Memory B cell (primary cell): ENCODE measurements at regions not wholly inside any gene's neighbourhood (a gene's known extent, or its start where the extent isn't known, plus 50 kb on each side); places are given as distances from the start of the nearest gene placed in this dataset.
"Not testable (repeated sequence)": the region's sequence is repeated elsewhere in the genome, so short reads cannot be mapped to it uniquely, and the experiment has no call there.

Experiments used
- ATAC-seq: fragments of 150-1000 bp; cut with Tn5 transposase; 2 replicates; pipeline ENCODE4 v1.10.0; 2021; ENCODE audit warnings: low read depth, mild to moderate bottlenecking, moderate library complexity
- DNase-seq, 2 donors: peaks; one replicate each; pipeline ENCODE4 v3.0.0; 2022; ENCODE audit warnings: low spot score in 2 of 2
- H3K27ac Mint-ChIP-seq: one replicate; pipeline ENCODE4 v1.8.0; 2022; ENCODE audit warnings: mild to moderate bottlenecking, moderate library complexity, mixed read lengths
- H3K27me3 Mint-ChIP-seq: one replicate; pipeline ENCODE4 v1.8.0; 2022; ENCODE audit warnings: mixed read lengths
- H3K36me3 Mint-ChIP-seq: one replicate; pipeline ENCODE4 v1.8.0; 2022; ENCODE audit warnings: mild to moderate bottlenecking, mixed read lengths
- H3K4me1 Mint-ChIP-seq: one replicate; pipeline ENCODE4 v1.8.0; 2022; ENCODE audit warnings: mixed read lengths
- H3K4me3 Mint-ChIP-seq: one replicate; pipeline ENCODE4 v1.8.0; 2022; ENCODE audit warnings: mild to moderate bottlenecking, moderate library complexity, mixed read lengths
- H3K9me3 Mint-ChIP-seq: one replicate; pipeline ENCODE4 v1.8.0; 2022; ENCODE audit warnings: mixed read lengths

DNA sequence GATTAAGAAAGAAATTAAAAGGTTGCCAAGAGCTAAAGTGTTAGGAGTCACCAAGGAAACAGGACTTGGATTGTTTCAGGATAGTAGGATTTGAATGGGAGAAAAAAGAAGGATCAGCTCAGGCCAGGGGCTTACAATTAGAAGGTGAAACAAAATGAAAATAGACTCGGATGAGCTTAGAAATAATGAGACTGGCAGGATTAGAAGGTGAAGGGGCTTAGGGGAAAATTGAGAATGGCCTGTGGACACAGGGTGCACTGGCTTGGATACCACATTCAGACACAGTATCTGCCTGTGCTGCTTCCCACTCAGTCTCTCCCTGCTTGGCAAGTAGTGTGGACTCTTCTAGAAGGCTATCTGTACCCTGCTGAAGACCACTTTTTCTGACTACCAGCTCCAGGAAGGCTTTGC is 206.1 kb upstream of the ATP10A start:
- no peak overlapping the region for H3K4me3 Mint-ChIP-seq
- no peak overlapping the region for H3K27ac Mint-ChIP-seq
- H3K9me3 Mint-ChIP-seq = no peaks in the 10 kb centered on the region
- H3K36me3 Mint-ChIP-seq = no peaks in the 10 kb centered on the region
- no peaks in the 10 kb centered on the region for H3K4me1 Mint-ChIP-seq
- DNase-seq (no peak), ATAC-seq (no peak)
- H3K27me3 Mint-ChIP-seq = peaks cover 18% of the 10 kb centered on the region

- DNase-seq (no peak), ATAC-seq (no peak)
- H3K9me3 Mint-ChIP-seq = no peaks in the 10 kb centered on the region
- H3K4me1 Mint-ChIP-seq = no peaks in the 10 kb centered on the region
- no peaks in the 10 kb centered on the region for H3K36me3 Mint-ChIP-seq
- no peak overlapping the region for H3K27ac Mint-ChIP-seq
- H3K27me3 Mint-ChIP-seq = peaks cover 7% of the 10 kb centered on the region
- H3K4me3 Mint-ChIP-seq = no peak overlapping the region
These were observed 203.8 kb upstream of the ATP10A start for GRCh38 chr15:26066896-26067295.

GRCh38 chr15:26065723-26066122 is 202.6 kb upstream of the ATP10A start:
- Mint-ChIP-seq H3K27me3 (peaks cover 4% of the 10 kb centered on the region), H3K27ac (no peak overlapping the region), H3K4me3 (no peak overlapping the region), H3K9me3 (no peaks in the 10 kb centered on the region), H3K36me3 (no peaks in the 10 kb centered on the region), H3K4me1 (no peaks in the 10 kb centered on the region)
- ATAC-seq (no peak), DNase-seq (no peak)

DNA sequence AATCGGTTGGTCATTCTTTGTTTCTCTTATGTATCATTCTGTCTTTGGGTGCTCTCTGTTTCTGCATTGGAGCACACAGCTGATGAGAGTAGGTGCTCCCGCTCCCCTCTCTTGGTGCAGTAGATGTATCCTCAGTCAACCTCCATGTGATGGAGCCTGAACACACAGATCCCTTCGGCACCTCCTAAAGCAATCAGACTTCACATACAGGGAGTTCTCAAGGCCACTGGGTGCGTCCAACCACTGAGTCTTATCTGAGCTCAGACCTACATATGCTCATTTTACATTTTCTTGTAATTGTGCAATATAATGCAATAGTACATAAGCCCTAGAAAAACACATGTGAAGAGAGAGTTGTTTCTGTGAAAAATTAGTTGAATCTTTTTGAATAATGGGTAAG is 198.1 kb upstream of the ATP10A start:
- Mint-ChIP-seq H3K36me3 (peaks cover 2% of the 10 kb centered on the region), H3K27ac (no peak overlapping the region), H3K9me3 (peaks cover 4% of the 10 kb centered on the region)

DNA sequence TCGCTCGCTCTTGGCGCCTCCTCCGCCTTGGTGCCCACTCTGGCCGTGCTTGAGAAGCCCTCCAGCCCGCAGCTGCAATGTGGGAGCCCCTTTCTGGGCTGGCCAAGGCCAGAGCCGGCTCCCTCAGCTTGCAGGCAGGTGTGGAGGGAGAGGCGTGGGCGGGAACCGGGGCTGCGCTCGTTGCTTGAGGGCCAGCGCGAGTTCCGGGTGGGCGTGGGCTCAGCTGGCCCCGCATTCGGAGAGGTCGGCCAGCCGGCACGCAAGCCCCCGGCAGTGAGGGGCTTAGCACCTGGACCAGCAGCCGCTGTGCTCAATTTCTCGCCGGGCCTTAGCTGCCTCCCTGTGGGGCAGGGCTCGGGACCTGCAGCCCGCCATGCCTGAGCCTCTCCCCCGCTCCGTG is 193.6 kb upstream of the ATP10A start:
- H3K4me3 Mint-ChIP-seq, H3K27ac Mint-ChIP-seq, H3K36me3 Mint-ChIP-seq, H3K27me3 Mint-ChIP-seq, DNase-seq, H3K4me1 Mint-ChIP-seq, ATAC-seq, H3K9me3 Mint-ChIP-seq: not testable (repeated sequence)

More for the DNA sequence above, 198.1 kb upstream of the ATP10A start:
- DNase-seq (no peak), ATAC-seq (no peak)
- Mint-ChIP-seq H3K4me3 (no peak overlapping the region), H3K27me3 (peaks cover 1% of the 10 kb centered on the region), H3K4me1 (no peaks in the 10 kb centered on the region)

DNA sequence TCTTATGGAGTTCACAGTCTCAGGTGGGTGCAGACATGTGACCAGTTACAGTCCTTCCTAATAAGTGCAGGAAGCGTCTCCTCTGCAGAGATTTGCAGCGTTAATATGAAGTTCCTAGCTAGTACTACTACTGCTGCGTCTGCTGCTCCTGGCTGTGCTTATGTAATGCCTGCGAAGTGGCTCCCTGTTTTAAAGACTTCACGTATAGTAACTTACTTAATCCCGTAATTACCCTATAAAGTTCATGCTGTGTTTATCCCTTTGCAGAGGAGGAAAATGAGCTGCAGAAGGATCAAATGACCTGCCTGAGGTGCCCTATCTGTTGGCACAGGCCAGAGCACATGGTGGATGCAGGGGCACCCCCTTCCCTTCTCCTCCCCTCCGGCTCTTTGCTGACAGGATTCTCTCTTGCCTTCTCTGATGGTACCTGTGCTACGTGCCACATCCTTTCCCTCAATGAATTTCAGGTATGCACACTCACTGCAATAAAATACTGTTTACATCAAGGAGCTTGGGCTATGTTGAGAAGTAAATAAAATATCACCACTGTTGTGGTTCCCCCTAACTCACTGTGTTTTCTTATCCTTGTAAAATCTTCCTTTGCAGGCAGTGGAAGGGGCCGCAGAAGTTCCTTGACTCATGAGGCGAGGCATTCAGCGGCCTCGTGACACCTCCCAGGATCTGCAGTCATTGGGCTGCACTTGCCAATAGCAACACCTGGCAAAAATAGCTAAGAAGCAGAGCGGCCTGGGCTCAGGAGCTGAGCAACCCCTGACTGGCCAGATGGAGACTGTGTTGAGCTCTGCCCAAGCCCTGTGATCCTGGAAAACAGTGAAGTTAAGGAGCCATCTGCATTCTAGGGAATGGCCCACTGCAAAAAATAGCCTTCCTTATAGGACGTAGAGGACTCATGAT is 188.9 kb upstream of the ATP10A start:
- no peak for DNase-seq
- no peaks in the 10 kb centered on the region for H3K36me3 Mint-ChIP-seq

GRCh38 chr15:26050984-26051383 is 187.9 kb upstream of the ATP10A start:
- Mint-ChIP-seq H3K4me3 (no peak overlapping the region), H3K27me3 (peaks cover 9% of the 10 kb centered on the region), H3K36me3 (no peaks in the 10 kb centered on the region), H3K27ac (no peak overlapping the region), H3K9me3 (no peaks in the 10 kb centered on the region), H3K4me1 (no peaks in the 10 kb centered on the region)
- no peak for DNase-seq
- ATAC-seq = no peak

More for the DNA sequence above, 188.9 kb upstream of the ATP10A start:
- no peak overlapping the region for H3K4me3 Mint-ChIP-seq
- H3K27me3 Mint-ChIP-seq = peaks cover 9% of the 10 kb centered on the region
- no peaks in the 10 kb centered on the region for H3K4me1 Mint-ChIP-seq
- no peaks in the 10 kb centered on the region for H3K9me3 Mint-ChIP-seq
- H3K27ac Mint-ChIP-seq = no peak overlapping the region
- no peak for ATAC-seq

- no peak overlapping the region for H3K27ac Mint-ChIP-seq
- no peaks in the 10 kb centered on the region for H3K9me3 Mint-ChIP-seq
- no peaks in the 10 kb centered on the region for H3K4me1 Mint-ChIP-seq
- ATAC-seq (no peak), DNase-seq (no peak)
- H3K4me3 Mint-ChIP-seq = no peak overlapping the region
- H3K36me3 Mint-ChIP-seq = no peaks in the 10 kb centered on the region
- peaks cover 9% of the 10 kb centered on the region for H3K27me3 Mint-ChIP-seq
These were observed 187.0 kb upstream of the ATP10A start for GRCh38 chr15:26049900-26050657.

DNA sequence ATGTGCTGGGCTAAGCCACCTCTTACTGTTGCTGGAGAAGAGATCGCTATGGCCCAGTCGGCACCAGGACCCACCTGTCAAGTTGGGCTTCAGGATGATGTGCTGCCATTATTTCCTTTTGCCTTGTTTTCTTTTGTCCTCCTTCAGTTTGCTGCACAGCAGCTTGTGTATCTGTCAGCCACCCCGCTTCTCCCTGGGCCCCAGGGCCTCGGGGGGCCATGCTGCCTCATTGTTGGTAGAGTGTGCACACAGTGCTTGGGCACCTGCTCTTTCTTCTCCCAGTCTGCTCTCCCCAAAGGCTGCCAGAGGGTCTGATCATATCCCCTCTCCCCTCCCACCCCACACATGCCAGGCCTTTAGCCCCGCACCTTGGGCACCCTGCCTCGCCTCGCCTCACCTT is 185.5 kb upstream of the ATP10A start:
- peaks cover 9% of the 10 kb centered on the region for H3K27me3 Mint-ChIP-seq
- ATAC-seq (no peak), DNase-seq (no peak)
- no peaks in the 10 kb centered on the region for H3K9me3 Mint-ChIP-seq
- no peaks in the 10 kb centered on the region for H3K4me1 Mint-ChIP-seq
- H3K4me3 Mint-ChIP-seq = no peak overlapping the region
- H3K27ac Mint-ChIP-seq = no peak overlapping the region
- no peaks in the 10 kb centered on the region for H3K36me3 Mint-ChIP-seq

GRCh38 chr15:26045516-26045915 is 182.4 kb upstream of the ATP10A start:
- H3K4me3 Mint-ChIP-seq = no peak overlapping the region
- no peak for DNase-seq

GRCh38 chr15:26043018-26043417 is 179.9 kb upstream of the ATP10A start:
- H3K4me3 Mint-ChIP-seq = no peak overlapping the region
- H3K36me3 Mint-ChIP-seq = no peaks in the 10 kb centered on the region
- H3K27ac Mint-ChIP-seq = no peak overlapping the region
- no peaks in the 10 kb centered on the region for H3K4me1 Mint-ChIP-seq
- H3K27me3 Mint-ChIP-seq = peaks cover 12% of the 10 kb centered on the region
- no peak for ATAC-seq
- no peak for DNase-seq
- peaks cover 8% of the 10 kb centered on the region for H3K9me3 Mint-ChIP-seq

More at GRCh38 chr15:26045516-26045915, 182.4 kb upstream of the ATP10A start:
- ATAC-seq = no peak
- H3K36me3 Mint-ChIP-seq = no peaks in the 10 kb centered on the region
- H3K4me1 Mint-ChIP-seq = no peaks in the 10 kb centered on the region
- peaks cover 8% of the 10 kb centered on the region for H3K9me3 Mint-ChIP-seq
- no peak overlapping the region for H3K27ac Mint-ChIP-seq
- peaks cover 6% of the 10 kb centered on the region for H3K27me3 Mint-ChIP-seq

- DNase-seq (no peak), ATAC-seq (no peak)
- Mint-ChIP-seq H3K36me3 (no peaks in the 10 kb centered on the region), H3K9me3 (peaks cover 8% of the 10 kb centered on the region), H3K4me1 (no peaks in the 10 kb centered on the region), H3K27me3 (peaks cover 10% of the 10 kb centered on the region), H3K4me3 (no peak overlapping the region), H3K27ac (no peak overlapping the region)
These were observed 175.6 kb upstream of the ATP10A start for GRCh38 chr15:26038693-26039092.

DNA sequence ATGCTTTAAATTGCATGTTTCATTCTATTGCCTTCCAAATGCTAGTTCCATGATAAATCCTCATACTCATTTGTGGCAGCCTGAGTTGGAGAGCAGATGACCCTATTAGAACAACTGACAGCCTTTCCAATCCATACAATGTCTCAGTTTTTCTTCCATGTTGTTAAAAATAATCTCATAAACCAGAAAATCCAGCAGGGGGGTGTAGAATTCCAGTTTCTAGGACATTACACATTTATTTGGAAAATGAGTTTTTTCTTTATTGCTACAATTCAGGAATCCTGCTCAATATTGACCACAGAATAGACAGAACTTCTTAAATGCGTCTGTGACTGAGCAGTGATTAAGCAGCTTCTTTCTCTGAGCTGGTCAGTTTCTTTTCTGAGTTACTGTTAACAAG is 174.2 kb upstream of the ATP10A start:
- no peak overlapping the region for H3K27ac Mint-ChIP-seq
- no peaks in the 10 kb centered on the region for H3K36me3 Mint-ChIP-seq
- H3K27me3 Mint-ChIP-seq = peaks cover 8% of the 10 kb centered on the region
- no peak for DNase-seq
- H3K9me3 Mint-ChIP-seq = peaks cover 8% of the 10 kb centered on the region
- H3K4me1 Mint-ChIP-seq = no peaks in the 10 kb centered on the region
- no peak for ATAC-seq
- H3K4me3 Mint-ChIP-seq = no peak overlapping the region

GRCh38 chr15:26033493-26033892 is 170.4 kb upstream of the ATP10A start:
- no peak overlapping the region for H3K27ac Mint-ChIP-seq

More at GRCh38 chr15:26033493-26033892, 170.4 kb upstream of the ATP10A start:
- H3K27me3 Mint-ChIP-seq = peaks cover 7% of the 10 kb centered on the region
- no peak for ATAC-seq
- H3K36me3 Mint-ChIP-seq = no peaks in the 10 kb centered on the region
- no peaks in the 10 kb centered on the region for H3K9me3 Mint-ChIP-seq
- H3K4me3 Mint-ChIP-seq = no peak overlapping the region
- H3K4me1 Mint-ChIP-seq = no peaks in the 10 kb centered on the region
- DNase-seq = no peak
